ENCODE measurements at regions not wholly inside any gene's neighbourhood (a gene's known extent, or its start where the extent isn't known, plus 50 kb on each side); places are given as distances from the start of the nearest gene placed in this dataset.

DNA sequence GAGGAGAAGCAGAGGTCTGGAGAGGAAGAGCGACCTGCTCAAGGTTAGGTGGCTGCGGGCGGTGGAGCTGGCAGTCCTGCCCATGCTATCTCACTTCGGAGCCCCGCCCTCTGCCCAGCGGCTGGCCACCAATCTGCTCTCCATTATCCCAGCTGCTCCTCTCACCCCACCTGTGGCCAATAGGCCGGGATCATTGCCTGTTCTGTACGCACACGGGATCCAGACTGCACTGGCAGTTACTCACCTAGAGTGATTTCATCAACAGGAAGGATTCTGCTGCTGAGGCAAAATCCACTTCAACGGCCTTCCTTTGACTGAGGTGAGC lies 100.6 kb downstream of the TLE3 start:
- Histone ChIP-seq H3K4me1 (ENCODE audit: insufficient read depth) (no peaks in the 10 kb centered on the region), H3K9me3 (no peaks in the 10 kb centered on the region), H3K36me3 (no peaks in the 10 kb centered on the region), H3K27ac (no peak overlapping the region), H3K27me3 (no peaks in the 10 kb centered on the region), H3K4me3 (no peak overlapping the region)
- WGBS, 3 donors: 77 to 91% (median 81%) methylated on average over 10 of the region's 10 CpGs
- TF ChIP-seq POLR2A (IDR thresholded peaks at IDR 0.05) (no peak), EP300 (IDR thresholded peaks at IDR 0.05) (no peak)
- TF ChIP-seq, protein P1, sequence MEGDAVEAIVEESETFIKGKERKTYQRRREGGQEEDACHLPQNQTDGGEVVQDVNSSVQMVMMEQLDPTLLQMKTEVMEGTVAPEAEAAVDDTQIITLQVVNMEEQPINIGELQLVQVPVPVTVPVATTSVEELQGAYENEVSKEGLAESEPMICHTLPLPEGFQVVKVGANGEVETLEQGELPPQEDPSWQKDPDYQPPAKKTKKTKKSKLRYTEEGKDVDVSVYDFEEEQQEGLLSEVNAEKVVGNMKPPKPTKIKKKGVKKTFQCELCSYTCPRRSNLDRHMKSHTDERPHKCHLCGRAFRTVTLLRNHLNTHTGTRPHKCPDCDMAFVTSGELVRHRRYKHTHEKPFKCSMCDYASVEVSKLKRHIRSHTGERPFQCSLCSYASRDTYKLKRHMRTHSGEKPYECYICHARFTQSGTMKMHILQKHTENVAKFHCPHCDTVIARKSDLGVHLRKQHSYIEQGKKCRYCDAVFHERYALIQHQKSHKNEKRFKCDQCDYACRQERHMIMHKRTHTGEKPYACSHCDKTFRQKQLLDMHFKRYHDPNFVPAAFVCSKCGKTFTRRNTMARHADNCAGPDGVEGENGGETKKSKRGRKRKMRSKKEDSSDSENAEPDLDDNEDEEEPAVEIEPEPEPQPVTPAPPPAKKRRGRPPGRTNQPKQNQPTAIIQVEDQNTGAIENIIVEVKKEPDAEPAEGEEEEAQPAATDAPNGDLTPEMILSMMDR (IDR thresholded peaks at IDR 0.05): no peak
- intact Hi-C loops (cut with DNase I): no loop called here
- no peak for DNase-seq
